Activated naive CD8-positive, alpha-beta T cell treated with anti-CD3 and anti-CD28 coated beads, Interleukin-2, amount 10 ng/mL, durations not matched to agents 7 days and 5 days (primary cell): ENCODE measurements at regions not wholly inside any gene's neighbourhood (a gene's known extent, or its start where the extent isn't known, plus 50 kb on each side); places are given as distances from the start of the nearest gene placed in this dataset.

Experiments
- ATAC-seq: fragments of 150-1000 bp; cut with Tn5 transposase; one replicate; pipeline ENCODE4 v1.10.0; 2021; ENCODE audit warnings: low read depth, moderate library complexity
- POLR2A ChIA-PET: fragments of 350-600 bp; sonication (Branson Sonifier 250); formaldehyde crosslinking; loops from one replicate; lab custom pipeline; 2021; ENCODE audit warnings: antibody characterized with exemption; lab: Charles Lee
- DNase-seq: peaks from one replicate; pipeline ENCODE4 v3.0.0; 2021
- H3K27ac Mint-ChIP-seq: one replicate; pipeline ENCODE4 v1.8.0; 2022; ENCODE audit warnings: mild to moderate bottlenecking, mixed read lengths
- H3K27me3 Mint-ChIP-seq: one replicate; pipeline ENCODE4 v1.8.0; 2022; ENCODE audit warnings: mild to moderate bottlenecking, moderate library complexity, mixed read lengths
- H3K36me3 Mint-ChIP-seq: one replicate; pipeline ENCODE4 v1.8.0; 2021; ENCODE audit warnings: mild to moderate bottlenecking, mixed read lengths
- H3K4me1 Mint-ChIP-seq: one replicate; pipeline ENCODE4 v1.8.0; 2021; ENCODE audit warnings: mixed read lengths
- H3K4me3 Mint-ChIP-seq: one replicate; pipeline ENCODE4 v1.8.0; 2022; ENCODE audit warnings: mild to moderate bottlenecking, moderate library complexity, mixed read lengths
- H3K9me3 Mint-ChIP-seq: one replicate; pipeline ENCODE4 v1.8.0; 2021; ENCODE audit warnings: mixed read lengths

- no peaks in the 10 kb centered on the region for H3K9me3 Mint-ChIP-seq
- ATAC-seq = no peak
- no peaks in the 10 kb centered on the region for H3K27me3 Mint-ChIP-seq
- H3K36me3 Mint-ChIP-seq = no peaks in the 10 kb centered on the region
- H3K27ac Mint-ChIP-seq = no peak overlapping the region
- POLR2A ChIA-PET = no interaction called here
- no peaks in the 10 kb centered on the region for H3K4me1 Mint-ChIP-seq
- H3K4me3 Mint-ChIP-seq = no peak overlapping the region
- DNase-seq = no peak
Observed at GRCh38 chr1:195964516-195964915, 643.7 kb downstream of the KCNT2 start.

GRCh38 chr1:195962051-195962450, 646.2 kb downstream of the KCNT2 start:
- Mint-ChIP-seq H3K36me3 (no peaks in the 10 kb centered on the region), H3K27ac (no peak overlapping the region), H3K27me3 (no peaks in the 10 kb centered on the region), H3K4me1 (no peaks in the 10 kb centered on the region), H3K4me3 (no peak overlapping the region), H3K9me3 (no peaks in the 10 kb centered on the region)
- no peak for DNase-seq
- ATAC-seq = no peak
- POLR2A ChIA-PET = no interaction called here

GRCh38 chr1:195960580-195960979, 647.7 kb downstream of the KCNT2 start:
- Mint-ChIP-seq H3K4me3 (no peak overlapping the region), H3K27me3 (no peaks in the 10 kb centered on the region), H3K4me1 (no peaks in the 10 kb centered on the region), H3K36me3 (no peaks in the 10 kb centered on the region), H3K27ac (no peak overlapping the region), H3K9me3 (no peaks in the 10 kb centered on the region)
- ATAC-seq (no peak), DNase-seq (no peak)
- POLR2A ChIA-PET = no interaction called here

DNA sequence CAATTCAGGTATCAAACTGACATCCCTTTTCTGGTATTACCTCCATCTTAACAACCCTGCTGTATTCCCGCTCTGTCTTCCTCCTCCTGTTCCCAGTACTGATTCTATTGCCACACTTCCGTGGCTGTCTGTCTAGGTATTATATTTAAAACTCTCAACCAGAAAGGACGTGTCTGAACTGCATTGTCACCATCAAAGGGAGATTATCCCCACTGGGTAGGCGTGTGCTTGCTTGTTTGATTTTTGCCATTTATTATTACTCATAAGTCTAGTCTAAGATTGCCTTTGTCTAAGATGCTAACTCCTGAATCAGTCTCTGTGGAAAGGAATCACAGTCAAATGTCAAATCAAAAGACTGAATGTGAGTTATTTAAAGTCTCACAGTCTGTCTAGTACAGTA, 650.1 kb downstream of the KCNT2 start:
- Mint-ChIP-seq H3K27ac (no peak overlapping the region), H3K27me3 (no peaks in the 10 kb centered on the region), H3K4me3 (no peak overlapping the region), H3K4me1 (no peaks in the 10 kb centered on the region), H3K9me3 (no peaks in the 10 kb centered on the region), H3K36me3 (no peaks in the 10 kb centered on the region)
- no peak for DNase-seq
- no peak for ATAC-seq
- POLR2A ChIA-PET = no interaction called here

- ATAC-seq = no peak
- POLR2A ChIA-PET = no interaction called here
- no peaks in the 10 kb centered on the region for H3K9me3 Mint-ChIP-seq
- no peak for DNase-seq
- H3K27ac Mint-ChIP-seq = no peak overlapping the region
- H3K36me3 Mint-ChIP-seq = no peaks in the 10 kb centered on the region
- no peaks in the 10 kb centered on the region for H3K27me3 Mint-ChIP-seq
- H3K4me1 Mint-ChIP-seq = no peaks in the 10 kb centered on the region
- H3K4me3 Mint-ChIP-seq = no peak overlapping the region
Observed at GRCh38 chr1:195956845-195957244, 651.4 kb downstream of the KCNT2 start.

DNA sequence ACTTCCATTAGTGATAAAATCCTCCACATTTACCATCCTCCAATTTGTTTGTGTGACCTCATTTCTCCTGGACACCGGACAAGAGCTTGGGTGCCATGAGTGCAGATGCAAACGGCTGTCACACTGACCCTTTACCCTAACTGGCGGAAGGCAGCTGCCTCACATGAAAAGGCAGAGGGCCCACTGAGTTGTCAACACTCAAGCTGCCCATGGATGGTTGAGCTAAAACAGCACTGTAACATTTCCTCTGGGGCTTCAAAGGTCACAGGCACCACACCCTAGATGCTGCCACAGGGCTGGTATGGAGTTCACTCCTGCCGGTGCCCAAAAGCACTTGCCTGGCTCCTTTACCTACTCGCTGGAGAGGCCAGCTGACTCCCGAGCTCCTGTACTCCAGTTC, 653.4 kb downstream of the KCNT2 start:
- POLR2A ChIA-PET = no interaction called here
- H3K9me3 Mint-ChIP-seq = no peaks in the 10 kb centered on the region
- no peaks in the 10 kb centered on the region for H3K36me3 Mint-ChIP-seq
- no peak for DNase-seq
- H3K27me3 Mint-ChIP-seq = no peaks in the 10 kb centered on the region
- no peak for ATAC-seq
- no peaks in the 10 kb centered on the region for H3K4me1 Mint-ChIP-seq
- no peak overlapping the region for H3K27ac Mint-ChIP-seq
- H3K4me3 Mint-ChIP-seq = no peak overlapping the region

- Mint-ChIP-seq H3K9me3 (no peaks in the 10 kb centered on the region), H3K4me1 (no peaks in the 10 kb centered on the region), H3K36me3 (no peaks in the 10 kb centered on the region), H3K4me3 (no peak overlapping the region), H3K27me3 (no peaks in the 10 kb centered on the region), H3K27ac (no peak overlapping the region)
- ATAC-seq (no peak), DNase-seq (no peak)
- POLR2A ChIA-PET = no interaction called here
Observed at GRCh38 chr1:195951313-195951712, 656.9 kb downstream of the KCNT2 start.

DNA sequence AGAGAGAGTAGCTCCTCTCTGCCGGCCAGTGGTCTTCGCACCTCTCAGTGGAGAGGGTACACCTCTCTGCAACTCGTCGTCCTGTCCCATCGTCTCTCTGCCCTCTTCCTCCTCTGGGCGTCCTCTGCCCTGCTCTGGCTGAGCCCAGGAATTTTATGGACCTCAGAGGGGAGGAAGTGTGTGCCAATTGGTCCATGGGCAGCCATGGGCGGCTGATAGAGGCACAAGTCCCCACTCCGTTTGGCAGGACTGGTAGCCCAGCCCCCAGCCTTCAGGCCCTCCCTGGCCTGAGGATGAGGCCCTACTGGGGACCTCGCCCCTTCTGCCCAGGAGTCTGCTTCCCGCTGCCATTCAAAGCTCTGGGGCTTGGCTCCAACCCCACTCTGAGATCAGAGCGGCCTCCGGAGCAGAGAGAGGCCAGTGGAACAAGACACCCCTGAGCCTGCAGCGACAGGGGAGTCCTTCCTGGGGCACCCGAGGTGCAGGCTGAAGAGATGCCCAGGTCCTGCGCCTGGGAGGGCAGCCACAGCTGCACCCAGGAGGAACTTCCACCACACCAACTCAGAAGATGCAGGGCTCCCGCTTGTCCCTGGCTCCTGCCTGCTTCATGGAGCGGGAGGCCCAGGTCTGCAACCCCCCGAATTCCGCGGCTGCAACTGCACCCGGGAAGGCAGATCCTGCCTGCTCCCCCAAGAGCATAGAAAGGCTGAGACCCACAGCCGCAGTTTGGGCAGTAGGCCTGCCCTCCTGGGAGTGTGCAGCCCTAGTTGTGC, 659.9 kb downstream of the KCNT2 start:
- Mint-ChIP-seq H3K9me3 (no peaks in the 10 kb centered on the region), H3K4me3 (no peak overlapping the region), H3K36me3 (no peaks in the 10 kb centered on the region), H3K27me3 (no peaks in the 10 kb centered on the region), H3K4me1 (no peaks in the 10 kb centered on the region), H3K27ac (no peak overlapping the region)
- ATAC-seq (no peak), DNase-seq (no peak)
- POLR2A ChIA-PET = no interaction called here

GRCh38 chr1:195946500-195946899, 661.7 kb downstream of the KCNT2 start:
- no peaks in the 10 kb centered on the region for H3K27me3 Mint-ChIP-seq
- no peak for ATAC-seq
- no peaks in the 10 kb centered on the region for H3K4me1 Mint-ChIP-seq
- no peaks in the 10 kb centered on the region for H3K9me3 Mint-ChIP-seq
- H3K36me3 Mint-ChIP-seq = no peaks in the 10 kb centered on the region
- H3K27ac Mint-ChIP-seq = no peak overlapping the region
- POLR2A ChIA-PET = no interaction called here
- H3K4me3 Mint-ChIP-seq = no peak overlapping the region
- no peak for DNase-seq

GRCh38 chr1:195941795-195942194, 666.4 kb downstream of the KCNT2 start:
- Mint-ChIP-seq H3K4me1 (no peaks in the 10 kb centered on the region), H3K36me3 (no peaks in the 10 kb centered on the region), H3K4me3 (no peak overlapping the region), H3K9me3 (no peaks in the 10 kb centered on the region), H3K27ac (no peak overlapping the region), H3K27me3 (no peaks in the 10 kb centered on the region)
- DNase-seq (no peak), ATAC-seq (no peak)
- POLR2A ChIA-PET = no interaction called here

DNA sequence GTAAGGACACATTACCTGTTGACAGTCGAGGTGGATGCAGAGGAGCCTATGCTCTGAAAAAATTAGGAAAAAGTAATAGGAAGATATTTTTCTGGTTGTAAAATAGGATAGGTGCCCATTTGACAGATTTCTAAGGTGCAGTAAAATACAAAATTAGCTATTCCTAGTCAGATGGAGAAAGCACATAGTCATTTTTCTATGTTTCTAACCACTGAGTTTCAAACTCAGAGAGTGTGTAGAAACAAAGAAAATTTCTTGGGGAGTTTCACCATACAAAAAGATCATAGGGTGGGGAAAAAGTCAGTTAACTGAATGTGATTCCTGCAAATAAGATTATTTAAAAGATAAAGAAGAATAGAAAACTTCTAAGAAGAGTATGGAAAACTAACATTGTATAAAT, 666.9 kb downstream of the KCNT2 start:
- no peak for ATAC-seq
- Mint-ChIP-seq H3K9me3 (no peaks in the 10 kb centered on the region), H3K36me3 (no peaks in the 10 kb centered on the region), H3K4me1 (no peaks in the 10 kb centered on the region), H3K27me3 (no peaks in the 10 kb centered on the region), H3K27ac (no peak overlapping the region), H3K4me3 (no peak overlapping the region)
- POLR2A ChIA-PET = no interaction called here
- DNase-seq = no peak

GRCh38 chr1:195939844-195940243, 668.4 kb downstream of the KCNT2 start:
- H3K36me3 Mint-ChIP-seq = no peaks in the 10 kb centered on the region
- H3K4me1 Mint-ChIP-seq = no peaks in the 10 kb centered on the region
- POLR2A ChIA-PET = no interaction called here
- H3K9me3 Mint-ChIP-seq = no peaks in the 10 kb centered on the region
- H3K27me3 Mint-ChIP-seq = no peaks in the 10 kb centered on the region
- no peak for ATAC-seq
- no peak overlapping the region for H3K4me3 Mint-ChIP-seq
- no peak for DNase-seq
- H3K27ac Mint-ChIP-seq = no peak overlapping the region

DNA sequence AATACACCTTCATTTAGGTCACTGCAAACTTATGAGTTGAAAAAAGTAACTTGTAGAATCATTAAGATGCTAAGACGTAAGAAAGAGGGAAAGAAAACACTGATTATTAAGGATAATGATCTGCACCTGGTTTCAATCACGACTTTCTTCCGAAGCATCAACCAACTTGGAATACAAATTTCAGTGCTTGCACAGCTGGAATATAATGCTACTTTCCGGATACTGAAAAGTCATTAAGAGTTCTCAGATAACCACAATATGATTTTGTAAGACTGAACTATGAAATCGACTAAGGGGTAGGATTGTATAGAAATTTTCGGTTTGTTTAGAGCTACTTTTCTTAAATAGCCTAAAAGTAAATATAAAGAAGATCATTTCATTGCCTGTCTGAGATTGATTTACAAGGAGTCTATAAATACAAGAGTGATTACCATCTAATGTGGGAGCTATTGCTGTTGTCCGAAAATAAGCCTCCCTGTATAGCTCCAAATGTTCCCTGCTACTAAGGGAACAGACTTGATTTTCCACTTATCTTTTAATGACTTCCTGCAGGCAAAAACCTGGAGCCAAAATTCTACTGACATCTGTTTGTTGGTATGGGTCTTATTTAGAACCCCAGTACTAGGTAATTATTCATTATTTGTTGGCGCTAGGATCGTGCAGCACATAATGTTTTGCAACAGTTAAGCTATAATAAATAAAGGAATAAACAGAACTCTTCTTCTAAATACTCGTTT, 673.3 kb downstream of the KCNT2 start:
- POLR2A ChIA-PET = no interaction called here
- H3K27me3 Mint-ChIP-seq = no peaks in the 10 kb centered on the region

DNA sequence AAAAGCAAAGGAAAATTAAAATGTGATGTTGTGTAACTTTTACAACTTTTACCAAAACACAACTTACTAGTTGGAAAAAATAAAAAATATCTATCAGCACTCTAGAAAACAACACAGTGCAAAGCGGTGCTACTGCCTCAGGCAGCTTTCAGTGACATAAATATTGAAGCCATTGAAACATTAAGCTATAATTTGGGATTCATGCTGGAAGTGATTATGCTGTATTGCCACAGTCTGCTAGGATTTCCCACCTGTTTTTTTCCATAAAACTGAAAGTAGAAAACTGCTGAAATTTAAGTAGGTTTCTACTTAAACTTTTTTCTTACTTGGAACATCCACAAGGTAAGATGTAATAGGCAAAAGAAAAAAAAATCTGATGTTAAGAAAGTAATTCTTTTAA, 674.4 kb downstream of the KCNT2 start:
- Mint-ChIP-seq H3K4me3 (no peak overlapping the region), H3K36me3 (no peaks in the 10 kb centered on the region), H3K27ac (no peak overlapping the region), H3K4me1 (no peaks in the 10 kb centered on the region), H3K27me3 (no peaks in the 10 kb centered on the region), H3K9me3 (peaks cover 4% of the 10 kb centered on the region)
- DNase-seq = no peak
- POLR2A ChIA-PET = no interaction called here
- no peak for ATAC-seq

More for the DNA sequence above, 673.3 kb downstream of the KCNT2 start:
- no peak for DNase-seq
- H3K27ac Mint-ChIP-seq = no peak overlapping the region
- H3K9me3 Mint-ChIP-seq = peaks cover 4% of the 10 kb centered on the region
- ATAC-seq = no peak
- no peaks in the 10 kb centered on the region for H3K4me1 Mint-ChIP-seq
- no peaks in the 10 kb centered on the region for H3K36me3 Mint-ChIP-seq
- no peak overlapping the region for H3K4me3 Mint-ChIP-seq
